ENCODE measurements at regions not wholly inside any gene's neighbourhood (a gene's known extent, or its start where the extent isn't known, plus 50 kb on each side); places are given as distances from the start of the nearest gene placed in this dataset.

DNA sequence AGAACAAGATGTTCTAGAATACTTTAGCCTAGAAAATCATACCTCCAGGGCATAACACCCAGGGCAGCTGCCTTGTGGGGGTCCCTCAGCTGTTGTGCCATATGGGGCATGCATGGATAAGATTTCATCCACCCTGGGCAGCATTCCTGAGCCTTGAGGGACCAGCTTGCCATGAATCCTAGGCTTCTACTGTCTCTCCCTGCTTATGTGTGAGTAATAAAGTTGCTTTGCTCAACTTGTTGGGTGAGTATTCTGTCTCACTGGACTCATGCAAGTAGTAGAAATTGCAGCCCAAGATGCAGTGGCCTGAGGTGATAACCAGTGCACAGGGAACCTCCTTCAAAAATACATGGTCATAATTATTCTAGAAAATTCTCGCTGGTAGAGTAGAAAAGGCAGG lies 52.1 kb upstream of the EPHB1 start:
- TF ChIP-seq, protein P1, sequence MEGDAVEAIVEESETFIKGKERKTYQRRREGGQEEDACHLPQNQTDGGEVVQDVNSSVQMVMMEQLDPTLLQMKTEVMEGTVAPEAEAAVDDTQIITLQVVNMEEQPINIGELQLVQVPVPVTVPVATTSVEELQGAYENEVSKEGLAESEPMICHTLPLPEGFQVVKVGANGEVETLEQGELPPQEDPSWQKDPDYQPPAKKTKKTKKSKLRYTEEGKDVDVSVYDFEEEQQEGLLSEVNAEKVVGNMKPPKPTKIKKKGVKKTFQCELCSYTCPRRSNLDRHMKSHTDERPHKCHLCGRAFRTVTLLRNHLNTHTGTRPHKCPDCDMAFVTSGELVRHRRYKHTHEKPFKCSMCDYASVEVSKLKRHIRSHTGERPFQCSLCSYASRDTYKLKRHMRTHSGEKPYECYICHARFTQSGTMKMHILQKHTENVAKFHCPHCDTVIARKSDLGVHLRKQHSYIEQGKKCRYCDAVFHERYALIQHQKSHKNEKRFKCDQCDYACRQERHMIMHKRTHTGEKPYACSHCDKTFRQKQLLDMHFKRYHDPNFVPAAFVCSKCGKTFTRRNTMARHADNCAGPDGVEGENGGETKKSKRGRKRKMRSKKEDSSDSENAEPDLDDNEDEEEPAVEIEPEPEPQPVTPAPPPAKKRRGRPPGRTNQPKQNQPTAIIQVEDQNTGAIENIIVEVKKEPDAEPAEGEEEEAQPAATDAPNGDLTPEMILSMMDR (IDR thresholded peaks at IDR 0.05): no peak
- no peak for TF ChIP-seq POLR2AphosphoS5 (IDR thresholded peaks at IDR 0.05)
- TF ChIP-seq POLR2A (IDR thresholded peaks at IDR 0.05): no peak
